Suppressor macrophage (primary cell): ENCODE measurements at regions not wholly inside any gene's neighbourhood (a gene's known extent, or its start where the extent isn't known, plus 50 kb on each side); places are given as distances from the start of the nearest gene placed in this dataset.
"Not testable (repeated sequence)": the region's sequence is repeated elsewhere in the genome, so short reads cannot be mapped to it uniquely, and the experiment has no call there.

Experiments used
- DNase-seq, 4 experiments: peaks; one replicate each; pipeline ENCODE4 v3.0.0-alpha.2; 2020 to 2022

DNA sequence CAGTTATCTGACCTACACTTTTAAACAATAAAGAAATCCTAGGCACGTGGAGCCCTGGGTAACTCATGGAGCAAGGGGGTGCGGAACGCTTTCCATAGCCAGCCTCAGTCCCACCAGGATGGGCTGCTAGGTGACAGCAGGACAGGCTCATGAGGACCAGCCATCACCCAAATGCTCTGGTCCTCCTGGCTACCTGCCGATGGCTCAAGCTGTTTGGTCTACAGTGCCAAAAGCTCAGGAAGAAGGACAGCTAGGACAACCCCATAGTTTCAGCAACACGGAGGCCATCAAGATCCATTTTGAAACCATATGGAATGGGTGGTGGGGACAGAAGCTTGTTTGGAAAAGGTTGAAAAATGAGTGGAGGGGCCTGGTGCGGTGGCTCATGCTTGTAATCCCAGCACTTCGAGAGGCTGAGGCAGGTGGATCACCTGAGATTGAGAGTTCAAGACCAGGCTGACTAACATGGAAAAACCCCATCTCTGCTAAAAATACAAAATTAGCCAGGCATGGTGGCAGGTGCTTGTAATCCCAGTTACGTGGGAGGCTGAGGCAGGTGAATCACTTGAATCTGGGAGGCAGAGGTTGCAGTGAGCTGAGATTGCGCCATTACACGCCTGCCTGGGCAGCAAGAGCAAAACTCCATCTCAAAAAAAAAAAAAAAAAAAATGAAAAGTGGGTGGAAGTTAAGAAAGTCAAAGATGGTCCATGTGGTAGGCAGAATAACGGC, 93.7 kb upstream of the ALDH3B2 start:
- not testable (repeated sequence) for DNase-seq

DNA sequence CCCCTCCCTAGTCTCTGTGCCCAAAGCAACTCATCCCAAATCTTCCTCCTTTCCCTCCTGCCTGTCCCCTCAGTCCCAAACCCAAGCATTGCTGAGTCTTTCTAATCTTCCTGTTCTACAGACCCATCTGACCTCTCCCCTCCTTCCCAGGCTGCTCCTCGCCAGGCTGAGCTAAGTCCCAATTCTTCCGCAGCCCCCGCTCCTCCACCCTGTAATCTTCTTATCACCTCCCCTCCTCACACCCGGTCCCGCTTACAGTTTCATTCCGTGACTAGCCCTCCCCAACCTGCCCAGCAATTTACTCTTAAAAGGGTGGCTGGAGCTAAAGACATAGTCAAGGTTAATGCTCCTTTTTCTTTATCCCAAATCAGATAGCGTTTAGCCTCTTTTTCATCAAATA, 86.8 kb upstream of the ALDH3B2 start:
- DNase-seq = not testable (repeated sequence)

- DNase-seq = not testable (repeated sequence)
These were observed 84.9 kb upstream of the ALDH3B2 start for GRCh38 chr11:67759321-67759720.

- not testable (repeated sequence) for DNase-seq
These were observed 84.0 kb upstream of the ALDH3B2 start for GRCh38 chr11:67758467-67758866.

DNA sequence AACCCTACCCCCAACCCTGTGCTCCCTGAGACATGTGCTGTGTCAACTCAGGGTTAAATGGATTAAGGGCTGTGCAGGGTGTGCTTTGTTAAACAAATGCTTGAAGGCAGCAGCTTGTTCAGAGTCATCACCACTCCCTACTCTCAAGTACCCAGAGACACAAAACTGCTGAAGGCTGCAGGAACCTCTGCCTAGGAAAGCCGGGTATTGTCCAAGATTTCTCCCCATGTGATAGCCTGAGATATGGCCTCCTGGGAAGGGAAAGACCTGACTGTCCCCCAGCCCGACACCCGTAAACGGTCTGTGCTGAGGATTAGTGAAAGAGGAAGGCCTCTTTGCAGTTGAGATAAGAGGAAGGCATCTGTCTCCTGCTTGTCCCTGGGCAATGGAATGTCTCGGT, 83.6 kb upstream of the ALDH3B2 start:
- not testable (repeated sequence) for DNase-seq

DNA sequence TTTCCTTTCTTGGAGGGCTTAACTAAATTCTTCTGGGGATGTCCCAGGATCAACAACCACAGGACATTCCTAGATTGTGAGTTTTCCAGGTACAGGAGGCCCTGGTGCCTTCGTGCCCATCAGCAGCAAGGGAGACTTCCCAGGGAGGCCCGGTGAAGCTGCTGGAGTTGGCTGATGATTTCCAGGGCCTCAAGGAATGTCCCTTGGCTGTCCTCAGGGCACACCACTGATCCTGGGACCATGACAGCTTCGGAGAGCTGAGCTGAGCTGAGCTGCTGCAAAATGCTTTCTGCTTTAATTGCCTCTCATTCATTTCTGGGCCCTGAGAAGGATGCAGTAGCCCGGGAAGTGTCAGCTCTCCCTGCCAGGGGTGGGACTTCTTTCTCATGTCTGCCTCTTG, 79.4 kb upstream of the ALDH3B2 start:
- DNase-seq = not testable (repeated sequence)

DNA sequence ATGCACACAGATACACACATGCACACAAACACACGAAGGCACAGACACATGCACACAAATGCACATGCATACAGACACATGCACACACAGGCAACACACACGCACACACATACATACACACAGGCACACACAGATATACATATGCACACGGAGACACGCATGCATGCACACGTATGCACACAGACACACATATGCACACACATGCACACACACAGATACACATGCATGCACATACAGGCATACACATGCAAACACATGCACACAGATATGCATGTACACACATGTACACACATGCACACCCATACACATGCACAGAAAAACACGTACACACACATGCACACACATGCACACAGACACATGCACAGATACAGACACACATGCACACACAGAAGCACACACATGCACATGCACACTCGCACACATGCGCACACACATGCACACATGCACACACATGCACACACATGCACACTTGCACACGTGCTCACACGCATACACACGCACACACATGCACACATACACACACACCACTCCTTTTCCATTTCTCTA, 70.8 kb upstream of the ALDH3B2 start:
- no peak for DNase-seq

DNA sequence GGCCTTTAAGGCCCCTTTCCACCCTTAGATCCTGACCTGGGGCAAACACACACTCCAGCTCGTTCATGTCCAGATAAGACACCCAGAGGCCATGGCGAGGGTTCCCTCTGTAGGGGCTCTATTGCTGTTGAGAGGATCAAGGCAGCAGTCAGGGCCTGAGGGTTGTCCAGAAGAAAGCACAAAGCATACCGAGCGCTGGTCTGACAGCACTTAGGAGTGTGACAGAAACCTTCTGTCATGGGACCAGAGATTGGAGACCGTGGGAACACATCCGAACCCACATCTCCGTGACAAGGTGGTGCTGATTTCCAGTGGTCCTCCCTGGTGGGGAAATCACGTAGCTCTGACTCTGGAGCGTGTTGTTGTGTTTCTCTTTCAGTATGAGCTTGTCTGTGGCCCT, 69.8 kb upstream of the ALDH3B2 start:
- DNase-seq = not testable (repeated sequence)

DNA sequence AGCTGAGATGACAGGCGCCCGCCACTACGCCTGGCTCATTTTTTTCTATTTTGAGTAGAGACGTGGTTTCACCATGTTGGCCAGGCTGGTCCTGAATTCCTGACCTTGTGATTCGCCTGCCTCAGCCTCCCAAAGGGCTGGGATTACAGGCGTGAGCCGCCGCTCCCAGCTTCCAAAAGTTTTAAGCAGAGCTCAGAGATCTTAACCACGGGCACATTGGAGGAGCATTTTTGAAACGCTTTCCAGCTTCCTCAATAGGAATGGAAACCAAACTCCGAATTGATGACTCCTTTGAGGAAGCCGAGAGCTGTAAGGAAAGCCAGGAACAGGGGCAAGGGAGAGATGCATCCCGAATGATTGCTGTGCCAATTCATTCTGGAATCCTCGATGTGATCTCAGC, 63.8 kb upstream of the ALDH3B2 start:
- DNase-seq = not testable (repeated sequence)

- not testable (repeated sequence) for DNase-seq
These were observed 63.2 kb upstream of the ALDH3B2 start for GRCh38 chr11:67737562-67738080.

DNA sequence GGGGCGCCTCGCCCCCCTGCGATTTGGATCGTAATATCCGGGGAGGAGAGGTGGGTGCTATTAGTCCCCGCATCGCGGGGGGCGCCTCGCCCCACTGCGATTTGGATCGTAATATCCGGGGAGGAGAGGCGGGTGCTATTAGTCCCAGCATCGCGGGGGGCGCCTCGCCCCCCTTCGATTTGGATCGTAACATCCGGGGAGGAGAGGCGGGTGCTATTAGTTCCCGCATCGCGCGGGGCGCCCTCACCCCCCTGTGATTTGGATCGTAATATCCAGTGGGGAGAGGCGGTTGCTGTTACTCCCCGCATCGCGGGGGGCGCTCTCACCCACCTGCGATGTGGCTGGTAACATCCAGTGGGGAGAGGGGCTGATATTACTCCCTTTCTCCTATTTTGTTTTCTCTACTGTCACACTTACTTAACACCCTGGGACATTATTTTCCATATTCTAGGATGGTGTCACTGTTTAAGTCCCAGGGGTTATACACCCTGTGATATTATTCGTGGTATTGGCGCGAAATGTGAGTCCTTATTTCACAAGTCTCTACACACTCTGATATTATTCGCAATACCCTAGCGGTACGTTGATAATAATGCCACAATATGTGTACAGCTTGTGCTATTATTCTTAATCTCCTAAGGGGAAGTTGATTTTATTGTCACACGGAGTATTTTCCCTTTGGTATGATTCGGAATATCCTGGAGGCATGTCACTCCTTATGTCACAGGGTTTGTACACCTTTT, 57.8 kb upstream of the ALDH3B2 start:
- peak; percentile 2 to 21 (median 15) for DNase-seq

DNA sequence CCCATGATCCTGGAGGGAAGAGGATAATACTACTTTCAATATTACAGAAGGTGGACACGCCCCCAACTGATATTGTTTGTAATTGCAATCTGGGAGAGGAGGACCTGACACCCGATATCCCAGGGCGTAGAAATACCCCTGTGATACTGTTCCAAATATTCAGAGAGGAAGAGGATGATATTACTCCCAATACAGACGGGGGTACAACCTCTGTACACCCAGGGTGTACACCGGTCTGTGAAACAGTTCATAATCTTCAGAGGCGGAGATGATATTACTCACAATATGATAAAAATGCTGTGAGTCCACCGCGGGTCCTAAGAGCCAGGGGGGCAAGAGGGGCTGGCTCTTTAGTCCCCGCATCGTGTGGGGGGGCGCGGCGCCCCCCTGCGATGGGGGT, 57.2 kb upstream of the ALDH3B2 start:
- no peak for DNase-seq

DNA sequence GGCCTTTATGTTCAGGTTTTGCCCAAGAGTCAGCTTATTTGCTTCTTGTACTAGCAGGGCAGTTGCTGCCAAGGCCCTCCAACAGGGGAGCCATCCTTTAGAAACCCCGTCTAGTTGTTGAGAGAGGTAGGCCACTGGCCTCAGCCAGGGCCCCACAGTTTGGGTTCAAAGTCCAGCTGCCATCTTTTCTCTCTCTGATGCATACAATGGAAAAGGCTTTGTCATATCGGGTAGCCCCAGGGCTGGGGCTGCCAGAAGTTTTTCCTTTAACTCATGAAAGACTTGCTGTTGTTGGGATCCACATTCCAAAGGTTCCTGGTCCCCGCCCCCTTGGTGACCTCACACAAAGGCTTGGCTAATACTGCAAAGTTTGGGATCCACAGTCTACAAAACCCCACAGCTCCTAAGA, 53.7 kb upstream of the ALDH3B2 start:
- DNase-seq = not testable (repeated sequence)

DNA sequence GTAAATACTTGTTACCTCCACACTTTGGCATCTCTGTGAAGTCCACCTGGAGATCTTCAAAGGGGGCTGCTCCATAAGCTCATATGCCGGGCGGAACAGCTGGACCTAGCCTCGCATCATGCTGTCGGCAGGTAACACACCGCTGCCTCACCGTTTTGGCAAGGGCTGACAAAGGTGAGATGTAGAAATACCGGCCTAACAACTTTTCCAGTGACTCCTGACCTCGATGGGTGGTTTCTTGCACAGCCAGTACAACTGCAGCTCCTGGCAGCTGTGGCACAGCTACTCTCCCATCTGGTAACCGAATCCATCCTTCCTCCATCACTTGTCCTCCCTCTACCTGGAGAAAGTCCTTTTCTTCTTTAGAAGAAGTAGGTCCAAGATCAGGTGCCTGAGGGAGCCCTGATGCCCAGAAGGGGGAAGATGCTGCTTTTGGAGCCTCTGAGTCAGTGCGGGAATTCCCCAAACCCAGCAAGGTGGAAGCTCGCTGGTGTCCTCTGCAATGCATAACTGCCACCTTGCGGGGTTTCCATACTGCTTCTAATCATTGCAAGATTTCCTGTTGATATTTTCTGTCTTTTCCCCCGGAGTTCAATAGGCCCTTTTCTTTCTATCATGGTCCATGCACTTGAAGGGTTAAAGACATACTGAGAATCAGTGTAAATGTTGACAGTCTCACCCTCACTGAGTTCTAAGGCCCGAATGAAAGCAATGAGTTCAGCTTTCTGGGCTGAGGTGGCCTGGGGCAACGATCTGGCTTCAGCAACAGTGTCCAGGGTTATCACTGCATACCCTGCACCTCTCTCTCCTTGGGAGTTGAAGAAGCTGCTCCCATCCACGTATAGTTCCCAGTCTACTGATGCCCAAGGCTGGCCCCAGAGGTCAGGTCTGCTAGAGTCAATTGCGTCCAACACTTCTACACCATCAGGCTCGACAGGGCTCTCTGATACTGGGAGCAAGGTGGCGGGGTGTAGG, 52.9 kb upstream of the ALDH3B2 start:
- not testable (repeated sequence) for DNase-seq
